HS-5 (cell line): ENCODE measurements at regions not wholly inside any gene's neighbourhood (a gene's known extent, or its start where the extent isn't known, plus 50 kb on each side); places are given as distances from the start of the nearest gene placed in this dataset.

Experiments used
- DNase-seq: peaks from one replicate; pipeline ENCODE4 v3.0.0-alpha.2; 2012; ENCODE audit warnings: low read depth

- DNase-seq, result no peak
These were observed 70.2 kb upstream of the SLC4A11 start for GRCh38 chr20:3309226-3309625.

- DNase-seq, result no peak
These were observed 68.7 kb upstream of the SLC4A11 start for GRCh38 chr20:3307725-3308124.

DNA sequence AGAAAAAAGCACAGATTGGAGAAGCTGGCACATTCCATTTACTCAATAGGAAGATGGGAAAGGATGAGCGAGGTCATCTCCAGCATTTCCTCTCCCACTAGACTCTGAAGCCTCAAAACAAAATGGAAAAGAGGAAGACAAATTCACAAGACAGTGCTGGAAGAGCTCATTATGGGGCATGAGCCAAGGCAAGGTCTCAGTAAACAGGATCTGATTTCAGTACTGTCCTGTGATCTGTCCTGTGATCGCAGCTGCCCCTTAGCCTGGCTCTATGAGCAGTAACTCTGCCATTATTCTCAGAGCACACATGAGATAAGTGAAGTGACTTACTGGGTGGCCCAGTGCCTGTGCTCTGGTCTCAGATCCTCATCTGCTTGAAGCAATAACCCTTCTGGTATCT is 68.1 kb upstream of the SLC4A11 start:
- DNase-seq, result no peak

DNA sequence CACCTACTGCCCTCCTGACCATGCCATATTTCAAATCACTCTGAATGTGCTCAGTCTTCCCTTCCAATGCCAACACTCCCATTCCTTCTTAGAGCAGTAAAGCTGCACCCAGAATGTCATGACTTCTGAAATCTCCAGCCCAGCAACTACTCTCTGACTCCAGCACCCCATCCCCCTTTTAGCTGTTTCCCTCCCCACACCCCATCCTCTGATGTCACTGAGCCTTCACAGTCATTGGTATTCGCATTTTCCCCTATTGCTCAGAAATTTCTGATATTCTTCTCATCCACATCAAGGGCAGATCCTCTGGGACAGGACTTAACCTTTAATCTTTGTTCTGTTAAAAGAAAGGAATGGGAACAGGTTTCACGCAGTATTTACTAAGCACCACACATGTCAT is 67.1 kb upstream of the SLC4A11 start:
- no peak for DNase-seq

GRCh38 chr20:3304456-3304855 is 65.5 kb upstream of the SLC4A11 start:
- no peak for DNase-seq

- DNase-seq, result no peak
These were observed 58.0 kb upstream of the SLC4A11 start for GRCh38 chr20:3297079-3297378.

GRCh38 chr20:3296261-3297078 is 57.5 kb upstream of the SLC4A11 start:
- DNase-seq, result no peak
